GM04503 (cell line): ENCODE measurements at regions not wholly inside any gene's neighbourhood (a gene's known extent, or its start where the extent isn't known, plus 50 kb on each side); places are given as distances from the start of the nearest gene placed in this dataset.

ENCODE experiments used
- DNase-seq: peaks from one replicate; pipeline ENCODE4 v3.0.0-alpha.2; 2012; ENCODE audit warnings: low read depth

- no peak for DNase-seq
These were observed 431.9 kb upstream of the HS6ST1 start for GRCh38 chr2:128750328-128751165.

- DNase-seq: no peak
These were observed 433.1 kb upstream of the HS6ST1 start for GRCh38 chr2:128751746-128752145.

- DNase-seq: no peak
These were observed 434.1 kb upstream of the HS6ST1 start for GRCh38 chr2:128752691-128753263.

GRCh38 chr2:128753321-128753720, 434.7 kb upstream of the HS6ST1 start:
- DNase-seq: no peak

GRCh38 chr2:128753800-128754199, 435.1 kb upstream of the HS6ST1 start:
- DNase-seq: no peak

- DNase-seq: no peak
These were observed 435.6 kb upstream of the HS6ST1 start for GRCh38 chr2:128754246-128754724.

GRCh38 chr2:128755695-128756364, 437.2 kb upstream of the HS6ST1 start:
- DNase-seq: no peak

- no peak for DNase-seq
These were observed 437.7 kb upstream of the HS6ST1 start for GRCh38 chr2:128756365-128756717.

- DNase-seq: no peak
These were observed 447.1 kb upstream of the HS6ST1 start for GRCh38 chr2:128765811-128766210.

GRCh38 chr2:128768041-128768440, 449.4 kb upstream of the HS6ST1 start:
- no peak for DNase-seq

- no peak for DNase-seq
These were observed 450.9 kb upstream of the HS6ST1 start for GRCh38 chr2:128769457-128770142.

GRCh38 chr2:128770143-128771085, 451.7 kb upstream of the HS6ST1 start:
- DNase-seq: no peak

- no peak for DNase-seq
These were observed 452.7 kb upstream of the HS6ST1 start for GRCh38 chr2:128771401-128771800.

GRCh38 chr2:128772671-128773070, 454.0 kb upstream of the HS6ST1 start:
- DNase-seq: no peak

GRCh38 chr2:128773641-128774319, 455.1 kb upstream of the HS6ST1 start:
- no peak for DNase-seq

- no peak for DNase-seq
These were observed 455.9 kb upstream of the HS6ST1 start for GRCh38 chr2:128774320-128775216.

- no peak for DNase-seq
These were observed 456.7 kb upstream of the HS6ST1 start for GRCh38 chr2:128775217-128775913.

GRCh38 chr2:128775914-128776285, 457.2 kb upstream of the HS6ST1 start:
- DNase-seq: no peak
